HEK293 (cell line): ENCODE measurements at regions not wholly inside any gene's neighbourhood (a gene's known extent, or its start where the extent isn't known, plus 50 kb on each side); places are given as distances from the start of the nearest gene placed in this dataset.

Experiments used
- CTCF ChIP-seq: fragments of 450-650 bp; formaldehyde crosslinking; IDR thresholded peaks from 2 replicates; pipeline ENCODE4 v1.5.1; 2016; ENCODE audit warnings: missing biosample characterization, missing genetic modification characterization
- KLF8 ChIP-seq: fragments of 450-650 bp; formaldehyde crosslinking; IDR thresholded peaks from 2 replicates; pipeline ENCODE4 v1.5.1; 2016; ENCODE audit warnings: missing biosample characterization, missing genetic modification characterization
- SCRT2 ChIP-seq: fragments of 450-650 bp; formaldehyde crosslinking; IDR thresholded peaks from 2 replicates; pipeline ENCODE4 v1.5.1; 2016; ENCODE audit warnings: missing biosample characterization, missing genetic modification characterization
- ZBTB21 ChIP-seq: fragments of 450-650 bp; formaldehyde crosslinking; IDR thresholded peaks from 2 replicates; pipeline ENCODE4 v1.5.1; 2017; ENCODE audit warnings: missing biosample characterization, missing genetic modification characterization
- ZNF157 ChIP-seq: fragments of 450-650 bp; formaldehyde crosslinking; IDR thresholded peaks from 2 replicates; pipeline ENCODE4 v1.5.1; 2016; ENCODE audit warnings: missing biosample characterization, missing genetic modification characterization
- ZNF202 ChIP-seq: fragments of 450-650 bp; formaldehyde crosslinking; IDR thresholded peaks from 2 replicates; pipeline ENCODE4 v1.5.1; 2016; ENCODE audit warnings: missing biosample characterization, missing genetic modification characterization, borderline replicate concordance
- ZNF24 ChIP-seq: fragments of 450-650 bp; formaldehyde crosslinking; IDR thresholded peaks from 2 replicates; pipeline ENCODE4 v1.5.1; 2016; ENCODE audit warnings: missing biosample characterization, missing genetic modification characterization
- ZNF324 ChIP-seq: fragments of 450-650 bp; formaldehyde crosslinking; IDR thresholded peaks from 2 replicates; pipeline ENCODE4 v1.5.1; 2016; ENCODE audit warnings: missing biosample characterization, missing genetic modification characterization
- ZNF341 ChIP-seq: fragments of 450-650 bp; formaldehyde crosslinking; IDR thresholded peaks from 2 replicates; pipeline ENCODE4; 2016; ENCODE audit warnings: low read depth, missing biosample characterization, missing genetic modification characterization
- ZNF747 ChIP-seq: fragments of 450-650 bp; formaldehyde crosslinking; IDR thresholded peaks from 2 replicates; pipeline ENCODE4 v1.5.1; 2016; ENCODE audit warnings: missing biosample characterization, missing genetic modification characterization
- TF ChIP-seq, protein P1 (sequence below): fragments of 450-650 bp; formaldehyde crosslinking; IDR thresholded peaks from 2 replicates; pipeline ENCODE4 v1.5.1; 2016; ENCODE audit warnings: missing biosample characterization, missing genetic modification characterization

GRCh38 chr1:14136881-14137280 is 436.9 kb downstream of the PRDM2 start:
- no peak for TF ChIP-seq ZBTB21 (tag by site-specific recombination)
- TF ChIP-seq CTCF (tag by site-specific recombination): no peak
- TF ChIP-seq ZNF157 (tag by site-specific recombination): no peak
- no peak for TF ChIP-seq ZNF324
- TF ChIP-seq KLF8: no peak
- TF ChIP-seq ZNF747 (tag by site-specific recombination): no peak
- no peak for TF ChIP-seq SCRT2 (tag by site-specific recombination)
- no peak for TF ChIP-seq ZNF24 (tag by site-specific recombination)
- no peak for TF ChIP-seq ZNF341 (tag by site-specific recombination)
- TF ChIP-seq, protein P1, sequence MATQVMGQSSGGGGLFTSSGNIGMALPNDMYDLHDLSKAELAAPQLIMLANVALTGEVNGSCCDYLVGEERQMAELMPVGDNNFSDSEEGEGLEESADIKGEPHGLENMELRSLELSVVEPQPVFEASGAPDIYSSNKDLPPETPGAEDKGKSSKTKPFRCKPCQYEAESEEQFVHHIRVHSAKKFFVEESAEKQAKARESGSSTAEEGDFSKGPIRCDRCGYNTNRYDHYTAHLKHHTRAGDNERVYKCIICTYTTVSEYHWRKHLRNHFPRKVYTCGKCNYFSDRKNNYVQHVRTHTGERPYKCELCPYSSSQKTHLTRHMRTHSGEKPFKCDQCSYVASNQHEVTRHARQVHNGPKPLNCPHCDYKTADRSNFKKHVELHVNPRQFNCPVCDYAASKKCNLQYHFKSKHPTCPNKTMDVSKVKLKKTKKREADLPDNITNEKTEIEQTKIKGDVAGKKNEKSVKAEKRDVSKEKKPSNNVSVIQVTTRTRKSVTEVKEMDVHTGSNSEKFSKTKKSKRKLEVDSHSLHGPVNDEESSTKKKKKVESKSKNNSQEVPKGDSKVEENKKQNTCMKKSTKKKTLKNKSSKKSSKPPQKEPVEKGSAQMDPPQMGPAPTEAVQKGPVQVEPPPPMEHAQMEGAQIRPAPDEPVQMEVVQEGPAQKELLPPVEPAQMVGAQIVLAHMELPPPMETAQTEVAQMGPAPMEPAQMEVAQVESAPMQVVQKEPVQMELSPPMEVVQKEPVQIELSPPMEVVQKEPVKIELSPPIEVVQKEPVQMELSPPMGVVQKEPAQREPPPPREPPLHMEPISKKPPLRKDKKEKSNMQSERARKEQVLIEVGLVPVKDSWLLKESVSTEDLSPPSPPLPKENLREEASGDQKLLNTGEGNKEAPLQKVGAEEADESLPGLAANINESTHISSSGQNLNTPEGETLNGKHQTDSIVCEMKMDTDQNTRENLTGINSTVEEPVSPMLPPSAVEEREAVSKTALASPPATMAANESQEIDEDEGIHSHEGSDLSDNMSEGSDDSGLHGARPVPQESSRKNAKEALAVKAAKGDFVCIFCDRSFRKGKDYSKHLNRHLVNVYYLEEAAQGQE: no peak
- TF ChIP-seq ZNF202 (tag by site-specific recombination): no peak
